Loucy (cell line): ENCODE measurements at regions not wholly inside any gene's neighbourhood (a gene's known extent, or its start where the extent isn't known, plus 50 kb on each side); places are given as distances from the start of the nearest gene placed in this dataset.

ENCODE experiments used
- EZH2phosphoT487 ChIP-seq: fragments of 200-600 bp; IDR thresholded peaks from 2 replicates; pipeline ENCODE4 v1.6.1; 2018; ENCODE audit warnings: antibody characterized with exemption, mild to moderate bottlenecking, moderate library complexity, borderline replicate concordance
- TF ChIP-seq, protein P1 (sequence below): fragments of 200-600 bp; sonication (generic); conservative IDR thresholded peaks from 2 replicates; pipeline ENCODE4 v1.5.1; 2014; ENCODE audit warnings: mild to moderate bottlenecking, antibody characterized with exemption, low read length

DNA sequence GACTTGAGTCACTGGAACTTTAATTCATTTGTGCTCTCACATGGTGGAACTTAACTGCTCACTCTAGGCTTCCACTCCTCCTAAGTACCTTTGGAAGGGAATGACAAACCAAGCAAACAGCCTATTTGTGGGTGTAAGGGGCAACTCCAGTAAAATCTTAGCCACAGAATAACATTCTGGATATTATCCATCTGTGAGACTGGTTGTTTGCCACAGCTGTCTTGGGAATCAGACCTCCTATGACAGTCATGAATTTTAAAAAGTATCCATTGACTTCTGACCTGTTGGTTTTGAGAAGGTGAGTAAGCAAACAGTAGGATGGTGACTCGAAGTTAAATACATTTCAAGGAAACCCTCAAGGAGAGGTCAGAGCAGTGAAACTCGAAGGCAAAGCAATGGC is 147.3 kb upstream of the CDIN1 start:
- TF ChIP-seq, protein P1, sequence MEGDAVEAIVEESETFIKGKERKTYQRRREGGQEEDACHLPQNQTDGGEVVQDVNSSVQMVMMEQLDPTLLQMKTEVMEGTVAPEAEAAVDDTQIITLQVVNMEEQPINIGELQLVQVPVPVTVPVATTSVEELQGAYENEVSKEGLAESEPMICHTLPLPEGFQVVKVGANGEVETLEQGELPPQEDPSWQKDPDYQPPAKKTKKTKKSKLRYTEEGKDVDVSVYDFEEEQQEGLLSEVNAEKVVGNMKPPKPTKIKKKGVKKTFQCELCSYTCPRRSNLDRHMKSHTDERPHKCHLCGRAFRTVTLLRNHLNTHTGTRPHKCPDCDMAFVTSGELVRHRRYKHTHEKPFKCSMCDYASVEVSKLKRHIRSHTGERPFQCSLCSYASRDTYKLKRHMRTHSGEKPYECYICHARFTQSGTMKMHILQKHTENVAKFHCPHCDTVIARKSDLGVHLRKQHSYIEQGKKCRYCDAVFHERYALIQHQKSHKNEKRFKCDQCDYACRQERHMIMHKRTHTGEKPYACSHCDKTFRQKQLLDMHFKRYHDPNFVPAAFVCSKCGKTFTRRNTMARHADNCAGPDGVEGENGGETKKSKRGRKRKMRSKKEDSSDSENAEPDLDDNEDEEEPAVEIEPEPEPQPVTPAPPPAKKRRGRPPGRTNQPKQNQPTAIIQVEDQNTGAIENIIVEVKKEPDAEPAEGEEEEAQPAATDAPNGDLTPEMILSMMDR, result no peak
- no peak for TF ChIP-seq EZH2phosphoT487
